ENCODE measurements at regions not wholly inside any gene's neighbourhood (a gene's known extent, or its start where the extent isn't known, plus 50 kb on each side); places are given as distances from the start of the nearest gene placed in this dataset.

- Histone ChIP-seq H3K4me1 (no peaks in the 10 kb centered on the region), H3K27ac (no peak overlapping the region), H3K4me3 (no peak overlapping the region), H3K9me3 (no peaks in the 10 kb centered on the region), H3K36me3 (no peaks in the 10 kb centered on the region), H3K27me3 (no peaks in the 10 kb centered on the region)
- intact Hi-C loops (cut with DNase I; ENCODE audit: low total_unique reads) = no loop called here
- no peak for DNase-seq (ENCODE audit: low spot score in 2 of 2)
- TF ChIP-seq CTCF (IDR thresholded peaks at IDR 0.05) (no peak), POLR2A (IDR thresholded peaks at IDR 0.05) (no peak), POLR2AphosphoS5 (IDR thresholded peaks at IDR 0.05) (no peak)
These were observed 943.1 kb upstream of the LRRTM1 start for GRCh38 chr2:81247648-81248047.

GRCh38 chr2:81242501-81242900 is 937.9 kb upstream of the LRRTM1 start:
- Histone ChIP-seq H3K4me3 (no peak overlapping the region), H3K27me3 (no peaks in the 10 kb centered on the region), H3K27ac (no peak overlapping the region), H3K36me3 (no peaks in the 10 kb centered on the region), H3K9me3 (no peaks in the 10 kb centered on the region), H3K4me1 (no peaks in the 10 kb centered on the region)
- intact Hi-C loops (cut with DNase I; ENCODE audit: low total_unique reads) = no loop called here
- no peak for DNase-seq (ENCODE audit: low spot score in 2 of 2)
- TF ChIP-seq POLR2A (IDR thresholded peaks at IDR 0.05) = no peak
- no peak for TF ChIP-seq POLR2AphosphoS5 (IDR thresholded peaks at IDR 0.05)
- no peak for TF ChIP-seq CTCF (IDR thresholded peaks at IDR 0.05)

GRCh38 chr2:81238462-81238861 is 933.9 kb upstream of the LRRTM1 start:
- Histone ChIP-seq H3K4me3 (no peak overlapping the region), H3K4me1 (no peaks in the 10 kb centered on the region), H3K27me3 (no peaks in the 10 kb centered on the region), H3K9me3 (peaks cover 0 to 6% of the 10 kb centered on the region in 2 donors), H3K27ac (no peak overlapping the region), H3K36me3 (no peaks in the 10 kb centered on the region)
- no peak for DNase-seq (ENCODE audit: low spot score in 2 of 2)
- intact Hi-C loops (cut with DNase I; ENCODE audit: low total_unique reads) = no loop called here
- no peak for TF ChIP-seq CTCF (IDR thresholded peaks at IDR 0.05)
- no peak for TF ChIP-seq POLR2AphosphoS5 (IDR thresholded peaks at IDR 0.05)
- TF ChIP-seq POLR2A (IDR thresholded peaks at IDR 0.05) = no peak

- H3K4me3 ChIP-seq = no peak overlapping the region
- peaks cover 0 to 6% of the 10 kb centered on the region in 2 donors for H3K9me3 ChIP-seq
- intact Hi-C loops (cut with DNase I; ENCODE audit: low total_unique reads) = no loop called here
- TF ChIP-seq POLR2AphosphoS5 (IDR thresholded peaks at IDR 0.05) (no peak), CTCF (IDR thresholded peaks at IDR 0.05) (no peak), POLR2A (IDR thresholded peaks at IDR 0.05) (no peak)
- H3K27ac ChIP-seq = no peak overlapping the region
- no peaks in the 10 kb centered on the region for H3K4me1 ChIP-seq
- no peak for DNase-seq (ENCODE audit: low spot score in 2 of 2)
- no peaks in the 10 kb centered on the region for H3K36me3 ChIP-seq
- H3K27me3 ChIP-seq = no peaks in the 10 kb centered on the region
These were observed 931.0 kb upstream of the LRRTM1 start for GRCh38 chr2:81235601-81236000.

GRCh38 chr2:81234711-81235110 is 930.2 kb upstream of the LRRTM1 start:
- H3K4me1 ChIP-seq = no peaks in the 10 kb centered on the region
- H3K36me3 ChIP-seq = no peaks in the 10 kb centered on the region
- intact Hi-C loops (cut with DNase I; ENCODE audit: low total_unique reads) = no loop called here
- H3K4me3 ChIP-seq = no peak overlapping the region
- no peaks in the 10 kb centered on the region for H3K27me3 ChIP-seq
- peaks cover 0 to 6% of the 10 kb centered on the region in 2 donors for H3K9me3 ChIP-seq
- no peak for DNase-seq (ENCODE audit: low spot score in 2 of 2)
- no peak for TF ChIP-seq CTCF (IDR thresholded peaks at IDR 0.05)
- no peak for TF ChIP-seq POLR2A (IDR thresholded peaks at IDR 0.05)
- no peak for TF ChIP-seq POLR2AphosphoS5 (IDR thresholded peaks at IDR 0.05)
- no peak overlapping the region for H3K27ac ChIP-seq

Measured in breast epithelium (tissue), 4 donors.